ENCODE measurements at regions not wholly inside any gene's neighbourhood (a gene's known extent, or its start where the extent isn't known, plus 50 kb on each side); places are given as distances from the start of the nearest gene placed in this dataset.
"Not testable (repeated sequence)": the region's sequence is repeated elsewhere in the genome, so short reads cannot be mapped to it uniquely, and the experiment has no call there.

DNA sequence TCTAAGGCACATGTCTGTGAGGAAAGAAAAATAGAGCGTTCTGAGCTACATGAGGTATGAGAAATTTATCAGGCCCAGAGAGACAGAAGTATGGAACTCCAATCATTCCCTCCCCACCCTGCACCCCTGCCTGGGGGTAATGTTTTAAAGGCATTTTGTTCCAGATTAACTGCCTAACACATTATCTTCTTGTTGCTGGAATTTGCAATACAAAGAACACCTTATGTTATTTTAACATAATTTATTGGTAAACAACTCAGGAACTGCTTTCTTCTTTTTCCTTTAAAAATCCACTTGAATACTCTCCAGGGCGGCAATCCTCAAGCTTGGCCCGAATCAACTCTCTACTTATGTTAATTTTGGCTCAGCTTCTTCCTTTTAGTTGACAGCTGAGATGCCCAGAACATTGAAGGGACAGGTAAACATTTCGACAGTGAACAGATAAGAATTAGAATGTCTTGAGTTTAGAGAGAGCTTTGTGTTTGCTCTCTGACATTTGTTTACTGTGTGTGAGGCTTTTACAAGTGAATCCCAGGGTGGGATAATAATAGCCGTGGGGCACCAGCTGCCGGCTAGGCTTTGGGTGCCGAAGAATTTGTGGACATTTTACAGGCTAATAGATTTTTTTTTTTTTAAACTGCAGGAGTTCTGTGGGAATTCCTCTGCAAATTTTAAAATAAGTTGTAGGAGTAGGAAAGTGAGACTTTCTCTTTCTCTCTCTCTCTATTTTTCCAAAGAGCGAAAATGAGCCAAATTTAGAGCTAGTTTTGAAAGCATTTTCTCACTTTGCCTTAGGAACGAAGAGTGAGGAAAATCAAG is 96.4 kb upstream of the TAF11L2 start:
- DNase-seq = peak; percentile 8

DNA sequence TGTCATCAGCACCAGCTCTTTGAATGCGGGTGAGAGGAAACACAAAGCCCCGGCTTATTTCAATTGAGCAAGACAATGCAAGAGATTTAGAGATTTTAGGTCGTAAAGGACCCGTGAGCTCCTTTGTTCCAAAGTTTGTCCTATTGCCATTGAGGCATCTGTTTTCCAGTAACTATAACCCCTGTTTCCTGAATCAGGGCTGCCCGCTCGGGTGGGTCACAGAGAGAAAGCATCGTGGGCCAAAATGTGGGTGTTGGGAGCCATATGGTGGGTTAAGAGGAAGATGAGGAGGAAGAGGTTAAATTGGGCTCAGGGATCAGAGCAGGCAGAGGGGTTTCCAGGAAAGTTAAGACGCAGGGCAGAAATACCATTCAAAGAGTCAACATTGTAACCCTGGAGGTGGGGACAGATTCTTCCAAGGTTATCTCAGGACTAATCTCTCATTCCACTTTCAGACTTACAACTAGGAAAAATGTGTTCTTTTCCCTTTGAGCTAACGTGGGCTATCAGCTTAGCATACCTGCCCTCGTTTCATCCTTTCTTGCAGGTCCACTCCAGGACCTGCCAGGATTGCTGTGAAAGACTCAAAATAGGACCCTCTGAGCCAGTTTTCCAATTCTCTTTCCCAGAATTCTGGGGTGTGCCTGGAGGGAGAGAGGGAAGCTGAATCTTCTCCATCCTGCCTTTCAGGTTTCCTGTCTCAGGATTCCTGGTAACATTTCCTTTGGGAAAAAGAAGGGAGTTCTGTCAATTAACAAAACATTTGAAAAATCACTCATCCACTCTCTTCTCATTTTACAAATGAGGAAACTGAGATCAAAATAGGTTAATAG is 95.5 kb upstream of the TAF11L2 start:
- no peak for DNase-seq

DNA sequence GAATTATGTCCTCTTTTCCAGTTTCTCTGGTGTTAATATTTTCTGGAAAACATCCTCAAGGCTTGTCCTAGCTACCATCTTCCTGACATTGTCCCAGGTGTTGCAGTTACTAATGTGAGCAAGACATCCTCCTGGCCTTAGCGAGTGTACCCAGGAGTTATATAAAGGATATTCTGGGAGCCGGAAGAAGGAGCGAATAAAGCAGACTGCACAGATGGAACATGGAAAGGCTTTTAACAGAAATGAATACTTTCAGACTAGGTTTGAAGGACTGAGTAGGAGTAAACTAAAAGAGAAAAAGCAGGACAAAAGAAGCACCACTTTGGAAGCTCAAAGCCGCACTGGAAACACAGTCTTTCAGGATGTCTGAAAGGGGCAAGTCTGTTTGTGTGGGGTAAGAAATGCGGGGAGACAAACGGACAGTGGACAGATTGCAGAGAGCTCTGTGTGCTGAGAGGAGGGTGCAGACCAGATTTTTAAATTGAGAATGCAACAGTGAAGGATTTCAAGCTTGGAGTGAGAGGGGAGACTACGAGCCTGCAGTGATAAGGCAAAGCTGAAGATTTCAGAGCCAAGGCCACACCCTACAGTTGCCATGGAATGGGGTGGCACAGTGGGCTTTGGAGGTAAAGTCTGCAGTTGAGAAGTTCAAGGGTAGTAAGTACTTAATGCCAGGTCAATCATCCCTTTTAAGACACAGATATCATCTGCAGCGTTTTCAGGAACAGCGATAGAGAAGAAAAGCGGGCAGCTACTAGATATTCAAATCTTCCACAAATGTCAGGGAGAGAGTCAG is 94.1 kb upstream of the TAF11L2 start:
- no peak for DNase-seq

DNA sequence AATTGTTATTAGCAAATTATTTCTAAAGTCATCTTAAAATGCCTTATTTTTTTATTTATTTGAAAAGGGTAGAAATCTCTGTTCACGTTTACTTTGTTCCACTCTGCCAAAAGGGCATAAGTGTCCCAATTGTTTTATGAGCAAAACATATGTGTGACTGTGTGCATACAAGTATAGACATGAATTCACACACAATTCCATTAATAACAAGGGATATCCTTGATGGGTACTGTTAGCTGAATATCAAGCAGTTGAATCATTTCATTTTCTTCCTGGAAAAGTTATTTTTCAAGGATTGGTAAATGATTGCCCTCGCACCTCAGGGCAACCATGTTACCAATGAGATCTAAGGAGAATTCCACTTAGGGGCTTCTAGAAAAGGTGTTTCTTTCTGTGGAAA is 92.1 kb upstream of the TAF11L2 start:
- no peak for DNase-seq

DNA sequence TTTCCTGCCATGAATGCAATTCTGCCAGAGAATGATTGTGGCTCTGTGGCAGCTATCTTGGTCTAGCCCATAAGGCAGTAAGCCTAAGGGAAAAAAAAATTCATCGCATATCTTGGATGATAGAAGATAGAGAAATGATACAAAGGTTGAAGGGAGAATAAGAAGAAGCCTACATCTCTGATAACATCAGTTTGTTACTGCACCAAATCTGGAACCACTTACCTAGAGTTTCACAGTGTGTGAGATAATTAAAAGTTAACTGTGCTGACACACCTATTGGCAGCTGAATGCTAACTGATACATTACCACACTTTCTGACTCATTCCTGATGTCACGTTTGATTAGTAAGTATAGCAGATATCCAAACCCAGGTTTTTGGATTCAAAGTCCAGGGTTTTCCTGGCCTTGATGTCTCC is 91.6 kb upstream of the TAF11L2 start:
- no peak for DNase-seq

DNA sequence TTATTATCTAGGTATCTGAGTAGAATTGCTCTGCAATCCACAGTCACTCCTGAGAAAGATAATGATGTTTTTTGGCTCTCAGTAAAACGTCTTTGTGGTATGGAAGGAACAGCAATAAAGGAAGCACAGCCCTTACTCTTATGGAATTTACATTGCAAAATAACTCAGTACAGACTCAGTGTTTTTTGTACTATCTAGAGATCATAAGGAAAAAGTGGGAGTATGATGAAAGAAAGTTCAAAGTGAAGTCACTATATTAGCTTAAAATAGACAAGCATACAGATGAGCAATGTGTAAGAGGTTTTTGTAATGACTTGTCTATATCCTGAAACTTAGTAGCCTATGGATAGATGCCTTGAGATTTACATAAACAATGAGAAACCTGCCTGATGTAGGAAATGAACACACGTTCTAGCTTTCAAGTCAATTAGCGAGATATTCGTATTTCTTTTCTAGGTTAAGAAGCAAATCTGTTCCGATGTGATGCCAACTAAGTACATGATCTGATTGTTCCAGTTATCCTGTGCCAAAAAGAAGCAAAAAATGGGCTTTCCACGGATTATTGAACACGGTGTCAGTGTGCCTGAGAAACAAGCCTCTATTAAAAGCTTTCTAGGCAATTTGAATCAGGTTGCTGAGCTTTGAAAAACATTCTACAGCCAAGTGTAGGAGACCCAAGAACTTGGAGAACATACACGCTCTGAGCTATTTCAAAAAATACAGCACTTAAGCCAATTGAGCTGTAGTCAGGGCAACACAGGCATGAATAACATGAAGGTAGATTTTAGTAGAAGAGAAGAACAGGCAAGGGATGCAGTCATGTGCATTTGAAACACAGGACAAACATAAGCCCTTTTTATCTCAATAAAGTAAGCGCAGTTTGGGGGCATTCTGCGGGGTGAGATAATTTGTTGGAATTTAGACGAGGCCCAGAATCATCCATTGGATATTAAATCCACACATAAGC is 86.3 kb upstream of the TAF11L2 start:
- DNase-seq = no peak

DNA sequence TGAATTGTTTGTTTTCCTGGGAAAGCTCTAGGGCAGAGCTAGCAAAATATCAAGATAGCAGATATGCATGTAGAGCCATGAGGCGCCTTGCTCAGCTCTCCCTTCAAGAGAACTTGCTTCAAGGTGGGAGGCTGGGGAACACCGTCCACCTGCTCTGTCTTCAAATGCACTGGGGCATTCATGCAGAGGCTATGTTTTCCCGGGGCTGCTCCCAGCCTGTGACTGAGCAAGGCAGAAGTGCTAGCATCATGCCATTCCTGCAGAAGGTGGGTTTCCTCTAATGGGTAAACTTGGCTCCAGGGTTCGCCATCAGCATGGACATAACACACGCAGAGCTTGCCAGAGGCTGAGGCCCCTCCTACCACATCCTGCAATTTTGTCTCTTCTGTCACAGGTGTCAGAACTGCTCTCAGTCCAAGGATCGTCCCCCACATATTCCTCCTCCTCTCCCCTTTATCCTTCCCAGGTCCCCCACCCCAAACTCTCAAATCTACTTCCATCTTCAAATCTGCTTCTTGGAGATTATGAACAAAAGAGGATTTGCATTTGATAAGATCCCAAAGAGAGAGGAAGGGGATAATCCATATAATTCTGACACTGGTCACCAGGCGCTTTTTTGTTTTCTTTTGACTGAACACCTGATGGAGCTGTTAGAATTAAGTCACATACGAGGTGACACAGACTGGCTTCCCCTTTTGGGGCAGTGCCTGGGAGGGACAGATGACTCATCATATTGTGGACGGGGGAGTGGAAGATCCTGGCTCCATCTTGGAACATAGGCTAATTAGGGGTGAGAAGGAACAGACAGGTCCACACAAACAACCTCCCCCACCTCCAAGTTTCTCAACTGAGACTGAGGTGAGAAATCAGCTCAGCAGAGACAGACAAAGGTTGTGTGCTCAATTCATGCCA is 85.0 kb upstream of the TAF11L2 start:
- DNase-seq = no peak

DNA sequence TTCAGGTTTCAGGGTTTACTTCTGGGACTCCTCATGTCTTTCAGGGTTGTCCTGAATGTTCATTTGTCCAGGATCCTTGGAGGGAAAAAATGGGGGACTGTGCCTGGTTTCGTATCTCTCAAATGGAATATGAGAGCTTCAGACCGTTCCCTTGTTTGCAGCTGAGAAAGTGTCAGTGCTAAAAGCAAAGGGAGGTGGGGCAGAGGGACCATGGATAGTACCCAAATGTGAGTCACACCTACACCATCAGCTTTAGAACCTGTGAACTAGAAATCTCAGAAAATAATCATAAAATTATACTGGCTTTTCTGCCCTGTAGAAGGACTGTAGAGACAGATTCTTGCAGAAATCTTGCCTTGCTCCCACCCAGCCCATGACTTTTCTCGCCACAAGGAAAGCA is 84.3 kb upstream of the TAF11L2 start:
- DNase-seq = no peak

DNA sequence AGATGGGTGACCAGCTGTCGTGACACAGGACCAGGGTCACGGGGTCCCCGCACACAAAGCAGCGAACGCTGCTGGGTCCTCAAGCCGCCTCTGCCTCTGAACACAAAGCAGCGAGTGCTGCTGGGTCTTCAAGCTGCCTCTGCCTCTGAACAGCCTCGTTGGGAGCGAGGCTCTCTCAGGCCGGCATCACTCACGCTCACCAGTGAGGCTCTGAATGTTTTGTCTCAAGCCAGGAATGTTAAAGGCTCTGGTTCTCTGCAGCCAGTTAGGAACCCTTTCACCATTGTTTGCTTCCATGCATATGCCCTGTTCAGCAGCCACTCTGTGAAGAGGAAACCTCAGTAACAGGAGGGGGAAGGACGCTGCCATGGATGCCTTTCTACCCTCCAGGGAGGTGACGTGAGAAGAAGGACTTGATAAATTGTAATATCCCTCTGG is 82.7 kb upstream of the TAF11L2 start:
- no peak for DNase-seq

DNA sequence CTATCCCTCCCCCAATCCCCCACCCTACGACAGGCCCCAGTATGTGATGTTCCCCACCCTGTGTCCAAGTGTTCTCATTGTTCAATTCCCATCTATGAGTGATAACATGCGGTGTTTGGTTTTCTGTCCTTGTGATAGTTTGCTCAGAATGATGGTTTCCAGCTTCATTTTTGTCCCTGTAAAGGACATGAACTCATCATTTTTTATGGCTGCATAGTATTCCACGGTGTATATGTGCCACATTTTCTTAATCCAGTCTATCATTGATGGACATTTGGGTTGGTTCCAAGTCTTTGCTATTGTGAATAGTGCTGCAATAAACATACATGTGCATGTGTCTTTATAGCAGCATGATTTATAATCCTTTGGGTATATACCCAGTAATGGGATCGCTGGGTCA is 81.7 kb upstream of the TAF11L2 start:
- DNase-seq = not testable (repeated sequence)

DNA sequence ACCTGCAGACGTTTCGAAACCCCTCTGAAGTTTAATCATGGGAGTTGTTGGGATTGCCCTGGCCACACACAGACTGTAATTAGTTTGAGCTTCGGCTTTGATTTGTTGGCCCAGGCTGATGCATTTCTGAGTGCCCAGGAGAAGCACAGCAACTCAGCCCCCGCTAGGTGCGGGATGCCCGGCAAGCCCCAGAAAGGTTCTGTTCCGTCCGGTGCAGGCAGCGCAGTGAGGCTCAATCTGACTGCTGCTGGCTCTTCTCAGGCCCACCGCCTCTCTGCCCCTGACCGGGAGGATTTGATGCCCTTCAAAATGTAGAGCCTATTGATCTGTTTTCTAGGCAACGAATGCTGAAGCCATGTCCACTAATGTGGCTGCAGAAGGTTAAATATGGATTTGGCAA is 73.4 kb upstream of the TAF11L2 start:
- no peak for DNase-seq

DNA sequence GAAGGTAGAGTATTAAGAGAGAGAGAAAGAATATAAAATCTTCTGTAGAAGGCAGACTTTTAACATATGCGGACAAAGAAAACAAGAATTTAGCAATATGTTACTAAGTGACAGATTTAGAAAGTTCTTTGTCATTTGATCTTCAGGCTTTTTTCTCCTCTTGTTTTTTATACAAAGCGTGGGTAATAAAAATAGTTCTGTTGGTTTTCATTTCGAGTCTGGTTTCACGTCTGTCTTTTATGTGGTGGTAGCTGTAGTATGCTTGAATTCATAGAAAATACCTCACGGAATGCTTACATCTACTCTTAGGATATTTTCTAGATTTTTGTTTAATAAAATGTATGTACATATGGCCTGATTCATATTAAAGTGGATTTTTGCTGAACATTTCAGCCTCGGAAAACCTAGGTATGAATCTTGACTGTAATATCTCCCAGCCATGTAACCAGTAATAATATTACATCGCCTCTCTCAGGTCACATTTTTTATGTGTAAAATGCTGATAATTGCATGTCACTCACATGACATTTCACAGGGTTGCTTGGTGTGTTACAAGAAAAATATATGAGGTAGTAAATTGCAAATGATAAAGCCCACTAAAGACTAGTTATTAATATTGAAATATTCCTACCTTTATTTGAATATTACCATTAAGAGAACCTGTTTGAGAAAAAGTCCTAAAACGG is 72.5 kb upstream of the TAF11L2 start:
- DNase-seq = no peak

DNA sequence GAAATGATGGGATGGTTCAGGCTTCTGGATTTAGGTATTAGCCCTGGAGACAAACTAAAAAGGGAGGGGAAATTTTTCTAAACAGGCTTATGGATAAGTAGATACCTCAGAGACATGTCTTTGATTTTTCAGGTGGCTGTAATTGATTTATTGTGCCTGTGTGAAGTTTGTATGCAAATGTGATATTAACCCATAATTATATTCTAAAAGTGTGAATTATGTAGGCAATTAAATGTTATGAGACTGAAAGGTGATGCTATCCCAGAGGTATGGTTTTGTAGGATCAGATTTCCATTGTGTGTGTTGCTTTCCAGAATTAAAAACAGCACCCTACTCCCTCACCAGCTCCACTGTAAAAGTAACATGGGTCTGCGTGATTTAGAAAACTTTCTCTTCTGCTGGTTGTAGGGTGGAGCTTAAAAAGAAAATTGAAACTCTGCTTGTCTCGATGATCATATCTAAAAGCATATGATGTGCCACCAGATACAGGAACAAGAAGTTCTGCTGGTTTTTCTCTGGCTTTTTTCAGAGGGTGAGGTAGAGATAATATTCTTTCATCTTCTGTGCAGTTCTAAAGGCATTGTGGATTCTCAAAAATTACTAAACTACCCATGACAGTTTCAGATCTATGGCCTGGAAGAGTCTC is 71.8 kb upstream of the TAF11L2 start:
- no peak for DNase-seq

DNA sequence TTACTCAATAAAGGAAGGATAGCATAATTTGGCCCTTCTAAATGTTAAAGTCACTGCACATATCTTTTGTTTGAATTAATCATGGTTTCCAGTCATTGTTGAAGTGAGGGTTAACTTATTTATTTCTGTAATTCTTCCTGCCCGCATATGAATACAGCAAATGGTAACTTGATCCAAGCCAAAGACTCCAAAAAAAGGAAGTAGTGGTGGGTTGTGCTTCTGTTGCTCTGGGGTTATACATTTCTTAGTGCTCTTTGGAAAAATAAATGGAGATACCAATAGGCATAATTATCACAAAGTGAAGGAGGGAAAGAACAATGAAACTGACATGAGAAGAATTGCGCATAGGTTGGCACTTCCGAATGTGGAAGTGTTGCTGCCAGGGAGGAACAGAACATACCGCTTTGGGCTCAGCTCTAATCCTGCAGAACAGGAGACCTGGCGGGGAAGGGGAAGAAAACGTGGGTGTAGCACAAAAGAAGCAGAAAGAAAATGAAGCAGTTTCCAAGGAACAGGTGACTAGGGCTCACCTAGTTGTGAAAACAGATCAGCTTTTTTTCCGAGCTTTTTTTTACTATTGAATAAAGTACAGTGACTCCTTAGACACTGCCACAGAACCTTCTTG is 69.7 kb upstream of the TAF11L2 start:
- DNase-seq = no peak

DNA sequence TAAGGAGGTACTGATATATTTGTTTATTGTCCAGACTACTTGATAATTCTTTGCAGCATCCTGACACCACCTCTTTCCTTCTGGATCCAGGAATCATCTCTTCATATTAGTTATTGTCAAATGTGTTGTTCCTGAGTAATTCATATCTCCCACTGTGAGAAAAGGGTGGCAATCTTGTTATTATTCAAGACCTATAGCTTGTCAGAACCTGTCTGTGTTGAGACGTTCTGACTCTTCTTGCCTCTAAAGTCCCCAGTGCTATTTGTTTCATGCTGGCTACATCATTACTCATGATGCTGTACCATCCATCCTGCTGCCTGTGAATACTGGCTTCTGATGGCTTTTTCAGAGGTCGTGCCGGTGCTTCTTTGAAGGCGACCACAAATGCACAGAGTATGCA is 68.7 kb upstream of the TAF11L2 start:
- DNase-seq = no peak

DNA sequence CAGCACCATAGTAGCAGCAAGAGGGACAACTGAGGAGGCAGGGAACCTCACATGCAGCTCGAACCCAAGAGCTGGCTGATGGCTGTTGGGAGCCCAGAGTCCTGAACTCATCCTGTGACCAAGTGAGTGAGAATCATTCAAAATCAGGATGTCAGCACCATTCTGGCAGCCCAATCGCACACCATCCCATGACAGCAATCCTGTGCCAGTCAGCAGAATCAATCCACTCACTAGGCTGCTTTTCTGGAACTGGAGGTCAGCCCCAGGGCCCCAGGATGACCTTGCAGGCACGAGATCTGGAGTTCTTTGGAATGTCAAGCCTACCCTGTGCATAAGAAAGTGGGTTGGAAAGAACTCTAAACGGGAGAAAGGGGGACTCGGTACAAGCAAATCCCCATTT is 67.8 kb upstream of the TAF11L2 start:
- no peak for DNase-seq

DNA sequence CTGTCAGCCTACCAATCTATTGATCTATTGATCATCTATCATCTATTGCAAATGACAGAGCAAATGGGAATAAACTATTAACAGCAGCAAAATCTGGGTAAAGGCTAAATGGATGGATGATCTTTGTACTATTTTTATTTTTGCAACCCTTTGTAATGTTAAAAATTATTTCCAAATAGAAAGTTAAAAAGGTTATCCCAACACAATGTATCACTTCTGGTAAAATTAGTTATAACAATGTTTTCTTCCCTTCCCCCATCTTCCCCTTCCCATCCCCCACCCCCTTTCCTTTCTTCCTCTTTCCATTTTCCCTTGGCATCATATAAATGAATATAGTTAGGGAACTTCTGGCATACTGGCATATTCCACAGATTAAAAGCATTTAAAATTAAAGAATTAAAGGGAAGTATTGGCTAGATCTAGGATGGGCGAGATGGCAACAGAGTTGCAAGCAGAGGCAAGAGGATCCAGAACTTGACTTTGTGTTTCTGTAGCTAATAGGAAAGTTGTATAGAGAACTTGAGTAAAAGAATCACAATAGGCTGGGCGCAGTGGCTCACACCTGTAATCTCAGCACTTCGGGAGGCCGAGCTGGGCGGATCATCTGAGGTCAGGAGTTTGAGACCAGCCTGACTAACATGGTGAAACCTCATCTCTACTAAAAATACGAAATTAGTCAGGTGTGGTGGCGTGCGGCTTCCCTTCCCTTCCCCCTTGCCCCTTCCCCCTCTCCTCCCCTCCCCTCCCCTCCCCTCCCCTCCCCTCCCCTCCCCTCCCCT is 66.6 kb upstream of the TAF11L2 start:
- no peak for DNase-seq

DNA sequence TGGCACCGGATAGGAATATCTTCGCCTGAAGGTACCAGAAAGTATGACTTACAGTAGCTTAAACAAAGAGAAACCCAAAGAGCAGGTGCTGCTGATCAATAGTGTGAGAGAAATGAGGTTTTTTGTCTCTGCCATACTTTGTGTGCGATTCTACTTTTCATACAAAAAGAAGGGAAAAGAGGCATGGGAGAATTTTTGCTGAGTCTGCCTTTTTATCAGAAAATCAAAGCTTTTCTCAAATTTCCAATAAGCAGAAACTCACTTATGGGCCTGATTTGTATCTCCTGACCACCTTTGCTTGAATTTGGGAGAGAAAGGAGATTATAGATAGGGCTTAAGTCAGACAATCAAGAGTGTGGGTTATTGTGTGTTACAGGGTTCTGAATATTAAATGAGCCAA is 65.5 kb upstream of the TAF11L2 start:
- no peak for DNase-seq

DNA sequence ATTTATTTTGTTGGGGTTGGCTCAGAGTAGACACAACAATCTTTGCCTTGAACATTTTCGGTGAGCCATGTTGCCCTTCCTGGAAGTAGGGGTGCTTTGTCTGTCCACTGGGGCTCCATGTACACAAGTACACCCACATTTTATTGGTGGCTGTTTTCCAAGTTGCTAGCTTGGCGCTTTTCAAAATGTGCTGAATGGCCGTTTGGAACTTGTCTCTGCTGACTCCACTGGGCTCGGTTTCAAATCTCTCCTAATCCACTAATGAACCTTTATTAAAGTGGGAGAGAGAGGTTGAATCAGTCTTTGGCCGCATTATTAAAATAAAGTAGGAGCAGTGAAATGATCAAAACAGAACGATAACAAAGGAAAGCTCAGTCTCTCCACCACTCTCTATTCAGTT is 64.6 kb upstream of the TAF11L2 start:
- no peak for DNase-seq

Data from DMS79 treated with DMSO at 0.1 percent for 48 hours (cell line).